ENCODE measurements at regions not wholly inside any gene's neighbourhood (a gene's known extent, or its start where the extent isn't known, plus 50 kb on each side); places are given as distances from the start of the nearest gene placed in this dataset.
A peak's percentile ranks its signal among the peaks of the same experiment; 100 is the strongest.

GRCh38 chr1:59135761-59136255 is 161.1 kb upstream of the FGGY start:
- DNase-seq, result no peak

GRCh38 chr1:59136541-59137275 is 160.2 kb upstream of the FGGY start:
- DNase-seq, result no peak

- no peak for DNase-seq
Measured at GRCh38 chr1:59137276-59137615, 159.6 kb upstream of the FGGY start.

GRCh38 chr1:59137968-59138367 is 158.9 kb upstream of the FGGY start:
- DNase-seq, result no peak

GRCh38 chr1:59138402-59138801 is 158.5 kb upstream of the FGGY start:
- DNase-seq, result no peak

GRCh38 chr1:59139396-59139795 is 157.5 kb upstream of the FGGY start:
- peak; percentile 9 for DNase-seq

- DNase-seq, result no peak
Measured at GRCh38 chr1:59141267-59141863, 155.5 kb upstream of the FGGY start.

GRCh38 chr1:59142311-59143132 is 154.4 kb upstream of the FGGY start:
- DNase-seq, result no peak

GRCh38 chr1:59143133-59143487 is 153.8 kb upstream of the FGGY start:
- DNase-seq, result peak; percentile 95

- peak; percentile 72 for DNase-seq
Measured at GRCh38 chr1:59143811-59144210, 153.1 kb upstream of the FGGY start.

- DNase-seq, result no peak
Measured at GRCh38 chr1:59144959-59145358, 151.9 kb upstream of the FGGY start.

GRCh38 chr1:59146056-59146455 is 150.8 kb upstream of the FGGY start:
- no peak for DNase-seq

GRCh38 chr1:59146651-59147358 is 150.1 kb upstream of the FGGY start:
- peak; percentile 46 for DNase-seq

- no peak for DNase-seq
Measured at GRCh38 chr1:59149435-59149834, 147.5 kb upstream of the FGGY start.

GRCh38 chr1:59150577-59151386 is 146.1 kb upstream of the FGGY start:
- DNase-seq, result peak; percentile 98

GRCh38 chr1:59151387-59151761 is 145.5 kb upstream of the FGGY start:
- DNase-seq, result no peak

GRCh38 chr1:59151860-59152259 is 145.0 kb upstream of the FGGY start:
- DNase-seq, result peak; percentile 26

- DNase-seq, result no peak
Measured at GRCh38 chr1:59152511-59152910, 144.4 kb upstream of the FGGY start.

- DNase-seq, result no peak
Measured at GRCh38 chr1:59154401-59154800, 142.5 kb upstream of the FGGY start.

GRCh38 chr1:59155351-59155750 is 141.5 kb upstream of the FGGY start:
- DNase-seq, result no peak

GRCh38 chr1:59156051-59156450 is 140.8 kb upstream of the FGGY start:
- DNase-seq, result no peak

- DNase-seq, result no peak
Measured at GRCh38 chr1:59156526-59157199, 140.2 kb upstream of the FGGY start.
